ENCODE measurements at regions not wholly inside any gene's neighbourhood (a gene's known extent, or its start where the extent isn't known, plus 50 kb on each side); places are given as distances from the start of the nearest gene placed in this dataset.
"Not testable (repeated sequence)": the region's sequence is repeated elsewhere in the genome, so short reads cannot be mapped to it uniquely, and the experiment has no call there.

DNA sequence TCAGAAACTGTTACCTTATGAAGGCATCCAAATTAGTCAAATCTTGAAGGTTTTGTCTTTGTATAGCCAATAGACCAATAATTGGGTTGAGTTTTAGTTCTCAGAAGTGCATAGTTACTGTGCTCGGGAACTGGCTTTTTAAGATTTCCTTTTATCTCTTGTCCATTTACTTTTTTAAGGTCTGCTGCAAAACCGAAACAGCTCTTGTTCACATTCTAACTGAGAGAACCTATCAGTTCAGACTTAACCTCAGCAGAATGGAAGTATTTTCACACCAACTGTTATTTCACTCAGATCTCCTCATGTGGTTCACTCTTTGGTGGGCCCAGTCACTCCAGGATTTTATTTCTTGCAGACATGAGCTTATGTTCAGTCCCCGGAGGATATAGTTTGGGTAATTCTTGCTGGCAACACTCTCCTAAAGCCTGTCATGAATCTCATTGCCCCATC is 55.5 kb downstream of the TPBG start:
- no peak for DNase-seq (ENCODE audit: extremely low spot score, insufficient read length, low read depth)
- peak; percentile 65 for FAIRE-seq

DNA sequence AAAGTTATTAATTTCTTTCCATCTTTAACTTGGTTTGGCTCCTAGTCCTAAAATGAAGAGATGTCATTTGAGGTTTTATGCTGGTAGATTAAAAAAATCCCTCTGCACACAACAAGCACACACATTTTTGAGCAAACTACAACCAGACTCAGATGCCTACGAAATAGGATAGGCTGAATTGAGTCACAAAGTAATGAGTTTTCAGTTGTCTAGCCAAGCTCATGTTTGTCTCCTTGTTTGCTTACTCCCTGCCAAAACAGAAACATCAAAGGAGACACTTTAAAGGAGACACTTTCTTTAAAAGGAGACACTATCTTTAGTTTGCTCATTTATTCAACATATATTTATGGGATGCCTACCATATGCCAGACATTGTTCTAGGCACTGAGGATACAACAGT is 56.2 kb downstream of the TPBG start:
- no peak for DNase-seq (ENCODE audit: extremely low spot score, insufficient read length, low read depth)
- FAIRE-seq: no peak

DNA sequence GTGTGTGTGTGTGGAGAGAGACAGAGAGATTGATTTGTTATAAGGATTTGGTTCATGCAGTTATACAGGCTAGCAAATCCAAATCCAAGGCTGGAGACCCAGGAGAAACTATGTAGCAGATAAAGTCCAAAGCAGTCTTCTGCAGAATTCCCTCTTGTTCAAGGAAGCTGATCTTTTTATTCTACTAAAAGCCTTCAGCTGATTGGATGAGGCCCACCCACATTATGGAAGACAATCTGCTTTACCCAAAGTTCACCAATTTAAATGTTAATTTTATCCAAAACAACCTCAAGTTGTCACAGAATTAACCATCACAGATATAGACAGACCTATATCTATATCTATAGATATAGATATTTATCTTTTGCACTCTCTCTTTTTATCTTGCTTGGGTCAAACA is 67.0 kb downstream of the TPBG start:
- no peak for FAIRE-seq

DNA sequence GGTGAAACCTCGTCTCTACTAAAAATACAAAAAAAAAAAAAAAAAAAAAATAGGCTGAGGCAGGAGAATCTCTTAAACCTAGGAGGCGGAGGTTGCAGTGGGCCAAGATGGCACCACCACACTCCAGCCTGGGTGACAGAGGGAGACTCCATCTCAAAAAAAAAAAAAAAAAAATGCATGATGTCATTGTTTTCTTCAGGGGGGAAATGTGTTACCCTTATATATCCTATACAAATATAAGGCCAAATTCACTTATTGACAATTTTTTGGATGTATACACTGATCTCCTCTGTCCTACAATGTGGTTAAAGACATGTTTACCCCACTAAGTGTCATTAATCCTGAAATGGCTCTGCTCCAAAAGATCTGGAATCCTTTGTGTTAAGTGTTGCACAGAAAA is 73.1 kb downstream of the TPBG start:
- no peak for DNase-seq (ENCODE audit: extremely low spot score, insufficient read length, low read depth)
- no peak for FAIRE-seq

More for the DNA sequence above, 67.0 kb downstream of the TPBG start:
- DNase-seq (ENCODE audit: extremely low spot score, insufficient read length, low read depth): no peak

DNA sequence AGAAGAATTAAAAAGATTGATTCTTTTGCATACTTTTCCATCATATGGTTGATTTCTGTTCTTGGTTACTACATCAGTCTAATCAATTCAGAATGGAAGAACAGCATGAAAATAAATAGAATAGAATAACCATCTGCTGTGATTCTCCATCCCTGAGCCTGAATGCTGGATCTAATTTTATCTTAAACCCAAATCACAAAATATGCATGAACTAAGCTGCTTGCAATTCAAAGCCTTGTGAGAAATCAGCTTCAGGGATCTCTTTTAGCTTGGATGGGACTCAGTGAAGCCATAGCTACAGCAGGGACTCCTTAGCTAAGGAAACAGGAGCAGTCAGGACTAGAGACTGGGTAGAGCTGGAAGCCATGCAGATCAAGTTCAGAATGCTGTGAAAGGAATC is 74.1 kb downstream of the TPBG start:
- FAIRE-seq (no peak), DNase-seq (ENCODE audit: extremely low spot score, insufficient read length, low read depth) (no peak)

DNA sequence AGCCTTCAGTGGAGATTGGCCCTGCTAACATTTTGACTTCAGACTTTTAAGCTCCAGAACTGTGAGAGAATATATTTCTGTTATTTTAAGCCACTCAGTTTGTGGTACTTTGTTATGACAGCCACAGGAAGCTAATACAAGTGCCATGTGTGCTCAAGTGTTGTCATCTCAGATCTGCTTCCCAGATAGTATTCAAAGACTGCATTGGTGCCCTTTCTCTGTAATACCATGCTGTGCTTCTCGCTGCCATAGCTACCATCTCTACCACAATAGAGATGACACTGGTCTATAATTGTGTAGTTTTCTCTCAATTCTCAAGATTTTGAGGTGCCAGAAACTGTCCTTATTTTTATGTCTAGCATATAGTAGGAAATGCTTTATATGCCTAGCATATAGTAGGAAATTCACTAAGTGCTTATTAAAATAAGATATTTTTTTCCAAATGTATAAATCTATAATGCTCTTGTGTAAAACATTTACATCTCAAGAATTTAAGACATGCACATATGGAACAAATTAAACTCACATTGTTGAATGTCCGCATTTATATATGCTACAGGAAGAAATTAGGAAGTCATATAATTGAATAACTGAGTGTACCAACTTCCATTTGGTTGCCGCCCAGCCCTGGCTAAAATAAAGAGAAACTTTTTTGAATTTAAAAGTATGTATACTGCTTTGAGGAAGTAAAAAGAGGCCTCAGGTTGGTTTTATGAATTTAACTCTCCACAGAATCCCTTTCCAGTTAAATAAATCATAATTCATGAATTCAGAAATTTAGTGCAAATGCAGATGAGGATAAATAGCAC is 77.6 kb downstream of the TPBG start:
- no peak for DNase-seq (ENCODE audit: extremely low spot score, insufficient read length, low read depth)

DNA sequence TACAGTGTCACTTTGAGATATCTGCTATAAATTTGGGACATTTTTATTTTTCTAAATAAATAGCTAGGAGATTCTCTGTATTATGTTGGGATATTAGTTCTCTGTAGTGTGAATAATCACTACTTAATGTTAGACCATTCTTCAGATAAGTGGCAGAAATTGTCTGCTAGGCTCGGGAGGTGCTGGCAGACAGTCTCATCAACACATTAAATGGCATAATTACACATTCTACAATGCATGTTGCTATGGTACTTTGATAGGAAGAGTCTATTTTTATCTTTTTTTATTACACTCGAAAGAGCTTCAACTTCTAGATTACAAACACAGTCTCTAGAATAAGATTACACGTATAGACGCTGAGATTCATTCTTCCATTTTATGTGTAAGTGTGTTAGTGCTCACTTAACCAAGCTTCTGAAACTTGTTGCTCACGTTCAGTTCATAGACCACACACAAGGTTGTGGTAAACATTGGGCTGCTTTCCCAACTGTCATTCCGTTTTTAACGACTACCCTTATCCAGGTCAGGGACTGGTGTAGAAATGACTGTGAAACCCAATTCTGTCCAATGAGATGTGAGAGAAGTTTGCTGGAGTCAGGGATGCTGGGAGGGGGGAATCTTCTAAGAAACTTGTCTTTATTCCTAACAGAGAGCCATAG is 78.6 kb downstream of the TPBG start:
- FAIRE-seq (no peak), DNase-seq (ENCODE audit: extremely low spot score, insufficient read length, low read depth) (no peak)

More for the DNA sequence above, 77.6 kb downstream of the TPBG start:
- no peak for FAIRE-seq

DNA sequence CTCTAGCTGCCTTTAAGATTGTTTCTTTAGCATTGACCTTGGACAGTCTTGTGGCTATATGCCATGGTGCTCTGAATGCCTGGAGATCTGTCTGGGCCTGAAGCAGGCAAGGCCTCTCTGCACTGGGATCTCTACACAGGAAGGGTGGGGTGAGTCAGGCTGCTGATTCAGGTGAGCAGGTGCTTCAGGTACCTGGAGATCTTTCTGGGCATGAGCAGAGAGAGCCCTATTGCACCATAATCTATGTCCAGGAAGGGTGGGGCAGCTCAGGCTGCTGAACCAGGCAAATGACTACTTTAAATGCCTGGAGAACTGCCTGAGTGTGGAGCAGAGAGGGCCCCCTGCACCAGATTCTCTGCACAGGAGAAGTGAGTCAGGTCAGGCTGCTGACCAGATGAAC is 94.5 kb downstream of the TPBG start:
- no peak for DNase-seq (ENCODE audit: extremely low spot score, insufficient read length, low read depth)
- FAIRE-seq: no peak

DNA sequence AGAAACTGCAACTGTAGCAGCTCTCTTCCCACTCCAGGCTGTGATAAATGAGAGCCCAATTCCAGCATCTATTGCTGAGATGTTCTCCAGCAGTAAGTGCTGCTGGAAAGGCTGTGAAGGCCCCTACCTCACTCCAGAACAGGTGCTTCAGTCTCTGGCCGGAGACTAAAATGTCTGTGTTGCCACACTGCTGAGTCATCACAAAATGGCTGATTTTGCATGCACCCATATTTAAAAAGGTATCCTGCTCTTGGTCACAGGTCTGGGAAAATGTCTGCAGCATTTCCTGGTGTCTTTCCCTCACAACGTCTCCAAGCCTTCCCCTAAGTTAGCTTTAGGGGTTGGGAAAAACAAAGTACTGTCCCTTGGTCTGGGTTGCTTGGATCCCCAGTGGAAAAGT is 95.1 kb downstream of the TPBG start:
- DNase-seq (ENCODE audit: extremely low spot score, insufficient read length, low read depth): no peak
- no peak for FAIRE-seq

DNA sequence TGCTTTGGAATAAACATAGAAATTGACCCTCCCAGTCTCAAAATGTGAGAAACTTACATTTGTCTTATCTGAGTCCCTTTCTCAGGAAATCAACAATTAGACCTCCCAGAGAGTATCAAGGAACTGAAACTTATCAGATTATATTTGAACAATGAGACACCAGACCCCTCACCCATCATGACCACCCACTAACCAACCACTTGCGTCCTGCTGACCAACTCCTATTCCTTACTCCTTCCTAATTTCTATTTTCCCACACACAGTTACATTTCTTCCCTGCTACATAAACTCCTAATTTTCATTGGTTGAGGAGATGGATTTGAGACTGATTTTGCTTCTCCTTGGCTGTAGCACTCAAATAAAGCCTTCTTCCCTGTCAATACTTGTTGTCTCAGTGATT is 97.9 kb downstream of the TPBG start:
- no peak for FAIRE-seq
- DNase-seq (ENCODE audit: extremely low spot score, insufficient read length, low read depth): no peak

DNA sequence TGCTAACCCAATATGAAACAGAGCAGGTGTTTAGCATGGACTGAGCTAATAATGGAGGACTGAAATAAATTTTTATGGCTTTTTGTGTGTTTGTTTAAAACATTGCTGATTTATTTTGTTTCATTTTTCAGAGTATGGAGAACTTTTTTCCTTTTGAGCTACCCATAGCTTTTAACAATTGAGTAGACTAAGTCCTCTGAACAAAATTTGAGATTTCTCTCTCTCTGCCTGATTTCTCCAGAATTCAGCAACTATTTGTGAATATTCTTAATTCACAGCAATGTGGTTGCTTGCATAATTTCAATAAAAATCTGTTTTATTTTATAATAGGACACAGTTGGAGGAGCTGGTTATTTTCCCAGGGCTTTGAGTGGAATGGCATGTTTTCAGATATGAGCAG is 103.7 kb downstream of the TPBG start:
- no peak for FAIRE-seq
- no peak for DNase-seq (ENCODE audit: extremely low spot score, insufficient read length, low read depth)

DNA sequence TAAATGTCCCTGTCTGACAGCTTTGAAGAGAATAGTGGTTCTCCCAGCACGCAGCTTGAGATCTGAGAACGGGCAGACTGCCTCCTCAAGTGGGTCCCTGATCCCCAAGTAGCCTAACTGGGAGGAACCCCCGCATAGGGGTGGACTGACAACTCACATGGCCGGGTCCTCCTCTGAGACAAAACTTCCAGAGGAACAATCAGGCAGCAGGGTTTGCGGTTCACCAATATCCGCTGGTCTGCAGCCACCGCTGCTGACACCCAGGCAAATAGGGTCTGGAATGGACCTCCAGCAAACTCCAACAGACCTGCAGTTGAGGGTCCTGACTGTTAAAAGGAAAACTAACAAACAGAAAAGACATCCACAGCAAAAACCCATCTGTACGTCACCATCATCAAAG is 106.5 kb downstream of the TPBG start:
- FAIRE-seq; DNase-seq (ENCODE audit: extremely low spot score, insufficient read length, low read depth): not testable (repeated sequence)

DNA sequence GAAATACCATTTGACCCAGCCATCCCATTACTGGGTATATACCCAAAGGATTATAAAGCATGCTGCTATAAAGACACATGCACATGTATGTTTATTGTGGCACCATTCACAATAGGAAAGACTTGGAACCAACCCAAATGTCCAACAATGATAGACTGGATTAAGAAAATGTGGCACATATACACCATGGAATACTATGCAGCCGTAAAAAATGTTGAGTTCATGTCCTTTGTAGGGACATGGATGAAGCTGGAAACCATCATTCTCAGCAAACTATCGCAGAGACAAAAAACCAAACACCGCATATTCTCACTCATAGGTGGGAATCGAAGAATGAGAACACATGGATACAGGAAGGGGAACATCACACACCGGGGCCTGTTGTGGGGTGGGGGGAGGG is 111.5 kb downstream of the TPBG start:
- not testable (repeated sequence) for FAIRE-seq

DNA sequence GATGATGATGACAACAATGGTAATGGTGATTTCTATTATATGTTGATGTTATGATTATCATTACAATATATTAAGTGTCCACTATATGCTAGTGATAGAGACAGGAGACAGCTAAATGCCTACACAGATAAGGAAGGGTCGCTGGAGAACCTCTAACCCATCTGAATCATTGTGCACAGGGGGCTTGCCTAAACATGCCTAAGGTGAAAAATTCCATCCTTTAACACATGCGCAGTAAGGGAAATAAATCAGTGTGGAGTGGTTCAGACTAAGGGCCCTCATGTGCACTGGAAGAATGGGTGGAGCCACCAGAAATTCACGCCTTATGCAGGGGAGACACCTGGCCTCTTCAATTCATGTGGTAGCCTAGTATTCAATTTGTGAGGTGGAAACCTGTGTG is 120.4 kb downstream of the TPBG start:
- no peak for FAIRE-seq
- no peak for DNase-seq (ENCODE audit: extremely low spot score, insufficient read length, low read depth)

More for the DNA sequence above, 111.5 kb downstream of the TPBG start:
- not testable (repeated sequence) for DNase-seq (ENCODE audit: extremely low spot score, insufficient read length, low read depth)

DNA sequence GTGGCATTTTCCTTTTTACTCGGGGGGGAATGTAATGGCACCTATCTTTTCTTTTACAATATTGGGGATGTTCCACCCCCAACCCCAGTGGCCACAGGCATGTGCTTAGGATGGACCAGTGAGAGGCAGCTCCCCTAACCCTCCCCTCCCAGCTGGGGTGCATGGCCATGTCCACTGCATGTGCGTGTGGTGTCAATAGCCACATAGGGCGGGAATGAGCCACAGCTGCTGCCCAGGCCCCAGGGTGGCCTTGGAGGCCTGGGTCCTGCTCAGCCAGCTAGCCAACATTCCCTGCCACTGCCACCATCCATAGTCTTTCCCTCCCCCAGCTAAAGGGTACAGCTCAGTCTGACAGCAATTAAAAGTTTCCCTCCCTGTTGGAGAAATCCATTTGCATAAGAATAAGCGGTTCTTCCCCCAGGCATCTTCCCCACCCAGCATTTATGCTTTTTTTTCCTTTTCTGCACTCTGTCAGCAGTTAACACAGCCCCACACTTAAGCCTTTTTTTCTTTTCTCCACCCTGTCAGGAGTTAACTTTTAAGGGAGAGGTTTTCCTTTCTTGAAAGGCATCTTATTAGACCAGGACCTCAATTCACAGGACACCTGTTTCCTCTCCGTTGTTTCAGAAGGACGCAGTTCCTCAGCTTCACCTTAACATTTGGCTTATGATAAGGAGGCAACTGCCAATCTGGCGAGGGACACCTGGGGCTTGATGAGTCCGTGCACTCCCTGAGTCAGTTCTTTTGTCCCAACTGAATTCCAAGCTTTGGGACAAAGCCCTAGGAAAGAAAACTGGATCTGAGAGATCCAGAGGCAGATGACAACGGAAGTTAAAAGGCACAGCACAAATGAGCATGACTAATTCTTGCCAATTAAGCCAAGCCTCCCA is 121.4 kb downstream of the TPBG start:
- FAIRE-seq (no peak), DNase-seq (ENCODE audit: extremely low spot score, insufficient read length, low read depth) (no peak)

DNA sequence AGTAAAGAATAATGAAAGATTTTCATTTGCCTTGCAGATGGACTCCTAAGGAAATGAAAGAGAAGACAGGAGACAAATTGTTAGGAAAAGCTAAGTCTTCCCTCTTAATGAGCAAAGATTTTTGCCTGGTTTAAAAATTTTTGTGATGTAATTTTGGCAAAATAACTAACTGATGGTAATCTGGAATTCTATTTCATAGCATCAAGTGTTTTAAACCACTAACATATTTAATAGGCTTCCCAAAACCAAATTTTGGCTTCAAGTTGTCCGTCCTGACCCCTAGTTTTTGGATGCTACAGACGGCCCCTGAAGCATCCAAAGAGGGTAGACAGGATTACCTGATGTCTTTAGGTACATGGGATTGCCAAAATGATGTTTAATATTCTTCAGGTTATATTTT is 124.3 kb downstream of the TPBG start:
- no peak for DNase-seq (ENCODE audit: extremely low spot score, insufficient read length, low read depth)
- FAIRE-seq: no peak

DNA sequence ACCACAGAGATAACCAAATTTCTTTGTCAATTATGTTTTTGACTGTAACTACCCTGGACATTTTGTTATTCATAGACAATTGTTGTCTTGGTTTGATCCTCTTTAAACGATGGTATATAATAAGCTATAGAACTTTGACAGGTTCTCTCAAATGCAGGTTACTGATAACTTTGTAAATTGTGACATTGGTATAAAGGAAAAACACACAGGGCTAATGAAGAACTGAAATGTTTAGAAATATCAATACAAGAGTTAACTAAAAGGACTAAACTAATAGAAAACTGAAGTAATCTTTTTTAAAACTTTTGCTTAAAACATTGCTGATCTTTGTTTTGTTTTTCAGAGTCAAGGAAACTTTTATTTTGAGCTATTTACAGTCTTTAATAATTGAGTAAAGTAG is 124.8 kb downstream of the TPBG start:
- FAIRE-seq: no peak
- DNase-seq (ENCODE audit: extremely low spot score, insufficient read length, low read depth): no peak

DNA sequence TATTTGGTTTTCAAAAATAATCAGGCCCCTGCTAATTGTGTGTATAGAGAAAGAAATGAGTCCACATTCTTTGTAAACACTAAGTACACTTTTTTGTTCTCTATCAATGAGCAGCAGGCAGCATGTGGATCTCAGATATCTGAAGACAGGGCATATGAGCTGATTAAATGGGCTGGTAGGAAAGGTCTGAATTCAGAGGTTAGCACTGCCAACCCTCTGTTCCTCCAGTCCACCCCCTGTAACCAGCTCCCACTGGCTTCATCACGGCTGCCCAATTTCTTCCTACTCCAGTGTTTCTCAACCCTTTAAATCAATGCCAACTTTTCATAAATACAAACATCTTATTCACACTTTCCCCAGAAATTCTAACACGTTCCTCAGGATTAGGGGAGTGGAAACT is 128.5 kb downstream of the TPBG start:
- FAIRE-seq (no peak), DNase-seq (ENCODE audit: extremely low spot score, insufficient read length, low read depth) (no peak)

DNA sequence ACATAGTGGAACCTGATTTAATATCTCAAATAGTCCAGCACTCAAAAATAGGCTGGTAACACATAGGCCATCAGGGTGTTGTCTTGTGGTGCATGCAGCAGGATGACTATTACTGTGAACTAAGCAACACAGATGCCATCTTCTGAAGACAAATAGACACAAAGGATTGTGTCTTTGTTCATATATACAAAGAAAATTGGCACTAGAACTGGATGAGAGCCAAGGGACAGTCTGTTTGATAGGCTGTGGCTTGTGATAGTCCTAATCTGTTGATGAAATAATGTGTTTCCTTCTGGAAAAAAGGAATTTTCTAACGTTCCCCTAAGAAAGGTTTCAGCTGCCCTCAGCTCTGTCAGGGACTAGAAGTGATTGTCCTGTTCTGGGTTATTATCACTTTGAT is 129.8 kb downstream of the TPBG start:
- FAIRE-seq (no peak), DNase-seq (ENCODE audit: extremely low spot score, insufficient read length, low read depth) (no peak)

DNA sequence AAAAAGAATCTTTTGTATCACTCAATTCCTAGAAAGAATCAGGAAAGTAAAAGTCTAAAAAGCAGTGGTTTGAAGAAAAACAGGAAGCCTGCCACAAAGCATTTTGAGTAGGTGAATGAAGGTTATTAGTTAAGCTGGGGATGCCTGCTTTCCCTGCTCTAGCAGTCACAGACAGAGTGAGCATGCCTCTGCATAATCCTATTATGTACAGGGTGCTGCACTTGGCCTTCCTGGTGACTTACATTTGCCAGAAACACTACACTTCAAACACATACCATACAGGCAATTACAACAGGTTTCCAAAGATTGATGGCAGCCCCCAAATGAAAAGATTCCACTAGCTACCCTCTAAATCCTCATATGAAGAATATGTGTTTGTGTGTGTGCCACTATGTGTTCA is 130.8 kb downstream of the TPBG start:
- no peak for FAIRE-seq
- DNase-seq (ENCODE audit: extremely low spot score, insufficient read length, low read depth): no peak

DNA sequence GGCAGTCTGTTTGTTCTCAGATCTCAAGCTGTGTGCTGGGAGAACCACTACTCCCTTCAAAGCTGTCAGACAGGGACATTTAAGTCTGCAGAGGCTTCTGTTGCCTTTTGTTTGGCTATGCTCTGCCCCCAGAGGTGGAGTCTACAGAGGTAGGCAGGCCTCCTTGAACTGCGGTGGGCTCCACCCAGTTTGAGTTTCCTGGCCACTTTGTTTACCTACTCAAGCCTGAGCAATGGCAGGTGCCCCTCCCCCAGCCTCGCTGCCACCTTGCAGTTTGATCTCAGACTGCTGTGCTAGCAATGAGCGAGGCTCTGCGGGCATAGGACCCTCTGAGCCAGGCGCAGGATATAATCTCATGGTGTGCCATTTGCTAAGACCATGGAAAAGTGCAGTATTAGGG is 138.3 kb downstream of the TPBG start:
- DNase-seq (ENCODE audit: extremely low spot score, insufficient read length, low read depth); FAIRE-seq: not testable (repeated sequence)

All from GM18507 (cell line).